Neural cell (in vitro differentiated cells): ENCODE measurements at regions not wholly inside any gene's neighbourhood (a gene's known extent, or its start where the extent isn't known, plus 50 kb on each side); places are given as distances from the start of the nearest gene placed in this dataset.

Experiments
- CTCF ChIP-seq: fragments of 450-650 bp; IDR thresholded peaks from 2 replicates; pipeline ENCODE4 v1.5.1; 2014; ENCODE audit warnings: antibody characterized with exemption, mild to moderate bottlenecking, moderate library complexity; ENCODE audit not compliant: poor library complexity, severe bottlenecking
- EZH2 ChIP-seq: fragments of 200-600, 300-800 bp; shearing (Covaris generic), sonication (generic); IDR thresholded peaks from 2 replicates; pipeline ENCODE4 v1.6.1; 2014; ENCODE audit warnings: antibody characterized with exemption, low read length, borderline replicate concordance, mild to moderate bottlenecking; ENCODE audit not compliant: insufficient read depth, poor library complexity, severe bottlenecking
- MXI1 ChIP-seq: fragments of 450-650 bp; conservative IDR thresholded peaks from 2 replicates; pipeline ENCODE4 v1.6.1; 2014; ENCODE audit warnings: antibody characterized with exemption, mild to moderate bottlenecking; ENCODE audit not compliant: poor library complexity, severe bottlenecking
- RAD21 ChIP-seq: fragments of 450-650 bp; conservative IDR thresholded peaks from 2 replicates; pipeline ENCODE4 v1.6.1; 2014; ENCODE audit warnings: antibody characterized with exemption, mild to moderate bottlenecking, moderate library complexity

- no peak for TF ChIP-seq CTCF
- no peak for TF ChIP-seq MXI1
- no peak for TF ChIP-seq EZH2
- no peak for TF ChIP-seq RAD21
Measured at GRCh38 chr7:51980313-51980712, 663.7 kb upstream of the COBL start.
